OCI-M2 (cell line): ENCODE measurements at regions not wholly inside any gene's neighbourhood (a gene's known extent, or its start where the extent isn't known, plus 50 kb on each side); places are given as distances from the start of the nearest gene placed in this dataset.

Experiments
- DNase-seq: peaks from one replicate; lab custom pipeline; 2025; ENCODE audit not compliant: unreplicated experiment; lab: John Stamatoyannopoulos, UW

GRCh38 chr10:8416192-8416701 lies 361.8 kb downstream of the GATA3 start:
- no peak for DNase-seq

- DNase-seq: no peak
These were observed 362.3 kb downstream of the GATA3 start for GRCh38 chr10:8416760-8417159.

GRCh38 chr10:8417631-8418030 lies 363.1 kb downstream of the GATA3 start:
- DNase-seq: no peak

- no peak for DNase-seq
These were observed 364.1 kb downstream of the GATA3 start for GRCh38 chr10:8418631-8419030.

- no peak for DNase-seq
These were observed 365.7 kb downstream of the GATA3 start for GRCh38 chr10:8420182-8420581.

- DNase-seq: no peak
These were observed 370.2 kb downstream of the GATA3 start for GRCh38 chr10:8424555-8425211.

GRCh38 chr10:8428654-8429053 lies 374.2 kb downstream of the GATA3 start:
- DNase-seq: no peak

GRCh38 chr10:8430321-8430720 lies 375.8 kb downstream of the GATA3 start:
- no peak for DNase-seq

GRCh38 chr10:8431511-8431910 lies 377.0 kb downstream of the GATA3 start:
- DNase-seq: no peak

- no peak for DNase-seq
These were observed 380.9 kb downstream of the GATA3 start for GRCh38 chr10:8435186-8436055.

- no peak for DNase-seq
These were observed 383.4 kb downstream of the GATA3 start for GRCh38 chr10:8437896-8438295.

GRCh38 chr10:8438603-8439002 lies 384.1 kb downstream of the GATA3 start:
- DNase-seq: no peak

- DNase-seq: no peak
These were observed 384.6 kb downstream of the GATA3 start for GRCh38 chr10:8439040-8439439.

- DNase-seq: no peak
These were observed 390.1 kb downstream of the GATA3 start for GRCh38 chr10:8444630-8445029.

- no peak for DNase-seq
These were observed 390.9 kb downstream of the GATA3 start for GRCh38 chr10:8445353-8445752.

GRCh38 chr10:8449909-8450308 lies 395.4 kb downstream of the GATA3 start:
- DNase-seq: no peak

- no peak for DNase-seq
These were observed 399.1 kb downstream of the GATA3 start for GRCh38 chr10:8453587-8453986.

- DNase-seq: no peak
These were observed 399.9 kb downstream of the GATA3 start for GRCh38 chr10:8454357-8454756.

- DNase-seq: no peak
These were observed 400.7 kb downstream of the GATA3 start for GRCh38 chr10:8455181-8455580.

GRCh38 chr10:8456386-8456785 lies 401.9 kb downstream of the GATA3 start:
- no peak for DNase-seq

- no peak for DNase-seq
These were observed 406.1 kb downstream of the GATA3 start for GRCh38 chr10:8460626-8461025.

GRCh38 chr10:8462565-8462964 lies 408.1 kb downstream of the GATA3 start:
- no peak for DNase-seq
